Right atrium auricular region (tissue), 2 donors: ENCODE measurements at regions not wholly inside any gene's neighbourhood (a gene's known extent, or its start where the extent isn't known, plus 50 kb on each side); places are given as distances from the start of the nearest gene placed in this dataset.

ENCODE experiments used
- DNase-seq: peaks from one replicate; pipeline ENCODE4 v3.0.0-alpha.2; 2019; ENCODE audit warnings: low spot score
- H3K27ac ChIP-seq, 2 donors: fragments of 200-600 bp; sonication (generic); 1 replicate in 1 of 2; 2 replicates in 1 of 2; pipeline ENCODE4 v1.5.1; 2016 to 2019
- H3K27me3 ChIP-seq, 2 donors: fragments of 200-600 bp; sonication (generic); one replicate each; pipeline versions ENCODE4 v1.5.1 to v1.6.0; 2017 to 2019
- H3K36me3 ChIP-seq: fragments of 200-600 bp; sonication (generic); one replicate; pipeline ENCODE4 v1.5.1; 2016
- H3K4me1 ChIP-seq, 2 donors: fragments of 200-600 bp; sonication (generic); one replicate each; pipeline versions ENCODE4 v1.5.1 to v1.6.0; 2017 to 2019
- H3K4me3 ChIP-seq, 2 donors: fragments of 200-600 bp; sonication (generic); 1 replicate in 1 of 2; 2 replicates in 1 of 2; pipeline ENCODE4 v1.5.1; 2017 to 2019; ENCODE audit warnings: mild to moderate bottlenecking in 1 of 2, moderate library complexity in 1 of 2
- H3K9me3 ChIP-seq, 2 donors: fragments of 200-600 bp; sonication (generic); one replicate each; pipeline ENCODE4 v1.5.1; 2019
- TF ChIP-seq, protein P1 (sequence below), 2 donors: fragments of 200-600 bp; sonication (generic); IDR thresholded peaks; one replicate each; pipeline ENCODE4 v1.5.1; 2019; ENCODE audit warnings: antibody characterized with exemption in 2 of 2

DNA sequence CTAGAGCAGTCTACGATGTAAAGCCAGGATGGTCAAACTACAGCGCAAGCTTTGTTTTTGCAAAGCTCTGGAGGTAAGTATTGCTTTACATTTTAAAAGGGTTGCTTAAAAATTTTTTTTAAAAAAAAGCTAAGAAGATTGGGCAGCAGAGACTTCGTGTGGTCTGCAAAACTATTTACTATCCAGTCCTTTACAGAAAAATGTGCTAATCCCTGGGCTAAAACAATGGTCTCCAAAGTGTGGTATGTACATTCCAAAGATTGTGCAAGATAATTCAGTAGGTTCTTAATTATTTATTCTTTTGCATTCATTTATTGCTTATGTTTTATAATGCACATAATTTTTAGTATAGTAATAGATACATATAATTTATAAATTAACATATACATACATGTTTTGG lies 113.2 kb downstream of the MFAP3L start:
- Histone ChIP-seq H3K27me3 (no peaks in the 10 kb centered on the region), H3K4me1 (no peaks in the 10 kb centered on the region), H3K36me3 (no peaks in the 10 kb centered on the region), H3K9me3 (no peaks in the 10 kb centered on the region), H3K4me3 (no peak overlapping the region), H3K27ac (no peak overlapping the region)
- no peak for DNase-seq
- TF ChIP-seq, protein P1, sequence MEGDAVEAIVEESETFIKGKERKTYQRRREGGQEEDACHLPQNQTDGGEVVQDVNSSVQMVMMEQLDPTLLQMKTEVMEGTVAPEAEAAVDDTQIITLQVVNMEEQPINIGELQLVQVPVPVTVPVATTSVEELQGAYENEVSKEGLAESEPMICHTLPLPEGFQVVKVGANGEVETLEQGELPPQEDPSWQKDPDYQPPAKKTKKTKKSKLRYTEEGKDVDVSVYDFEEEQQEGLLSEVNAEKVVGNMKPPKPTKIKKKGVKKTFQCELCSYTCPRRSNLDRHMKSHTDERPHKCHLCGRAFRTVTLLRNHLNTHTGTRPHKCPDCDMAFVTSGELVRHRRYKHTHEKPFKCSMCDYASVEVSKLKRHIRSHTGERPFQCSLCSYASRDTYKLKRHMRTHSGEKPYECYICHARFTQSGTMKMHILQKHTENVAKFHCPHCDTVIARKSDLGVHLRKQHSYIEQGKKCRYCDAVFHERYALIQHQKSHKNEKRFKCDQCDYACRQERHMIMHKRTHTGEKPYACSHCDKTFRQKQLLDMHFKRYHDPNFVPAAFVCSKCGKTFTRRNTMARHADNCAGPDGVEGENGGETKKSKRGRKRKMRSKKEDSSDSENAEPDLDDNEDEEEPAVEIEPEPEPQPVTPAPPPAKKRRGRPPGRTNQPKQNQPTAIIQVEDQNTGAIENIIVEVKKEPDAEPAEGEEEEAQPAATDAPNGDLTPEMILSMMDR (IDR thresholded peaks at IDR 0.05): no peak

DNA sequence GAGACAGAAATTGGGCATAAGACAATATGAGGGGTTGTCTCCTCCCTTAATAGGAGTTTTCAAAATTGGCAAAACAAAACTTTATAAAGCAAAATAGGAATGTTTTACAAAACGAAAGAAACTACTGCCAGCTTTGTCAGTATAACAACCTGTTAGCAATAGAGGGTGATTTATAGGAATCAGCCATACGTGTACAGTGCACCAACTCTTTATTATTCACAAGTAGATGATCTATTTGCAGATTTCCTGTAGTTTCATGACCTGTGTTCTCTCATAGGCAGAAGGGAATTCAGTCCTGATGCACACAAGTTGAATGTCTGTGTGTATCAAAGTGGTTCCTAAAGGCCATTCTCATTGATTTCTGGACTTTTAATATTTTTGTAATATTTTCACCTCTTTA lies 116.3 kb downstream of the MFAP3L start:
- H3K9me3 ChIP-seq: no peaks in the 10 kb centered on the region
- H3K27me3 ChIP-seq: no peaks in the 10 kb centered on the region
- H3K27ac ChIP-seq: no peak overlapping the region
- H3K4me1 ChIP-seq: no peaks in the 10 kb centered on the region
- no peak overlapping the region for H3K4me3 ChIP-seq
- no peaks in the 10 kb centered on the region for H3K36me3 ChIP-seq
- DNase-seq: no peak
- TF ChIP-seq, protein P1 (IDR thresholded peaks at IDR 0.05): no peak

DNA sequence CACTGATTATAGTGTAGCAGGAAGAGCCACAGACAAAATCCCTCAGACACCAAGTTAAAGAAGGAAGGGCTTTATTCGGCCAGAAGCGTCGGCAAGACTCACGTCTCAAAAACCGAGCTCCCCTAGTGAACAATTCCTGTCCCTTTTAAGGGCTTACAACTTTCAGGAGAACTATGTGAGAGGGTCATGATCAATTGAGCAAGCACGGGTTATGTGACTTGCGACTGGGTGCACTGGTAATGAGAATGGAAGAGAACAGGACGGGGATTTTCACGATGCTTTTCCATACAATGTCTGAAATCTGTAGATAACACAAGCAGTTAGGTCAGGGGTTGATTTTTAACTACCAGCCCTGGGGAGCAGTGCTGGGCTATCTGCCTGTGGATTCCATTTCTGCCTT lies 116.7 kb downstream of the MFAP3L start:
- no peak overlapping the region for H3K4me3 ChIP-seq
- no peaks in the 10 kb centered on the region for H3K4me1 ChIP-seq
- no peak for DNase-seq
- TF ChIP-seq, protein P1 (IDR thresholded peaks at IDR 0.05): no peak
- no peaks in the 10 kb centered on the region for H3K9me3 ChIP-seq
- no peaks in the 10 kb centered on the region for H3K36me3 ChIP-seq
- H3K27ac ChIP-seq: no peak overlapping the region
- H3K27me3 ChIP-seq: no peaks in the 10 kb centered on the region

DNA sequence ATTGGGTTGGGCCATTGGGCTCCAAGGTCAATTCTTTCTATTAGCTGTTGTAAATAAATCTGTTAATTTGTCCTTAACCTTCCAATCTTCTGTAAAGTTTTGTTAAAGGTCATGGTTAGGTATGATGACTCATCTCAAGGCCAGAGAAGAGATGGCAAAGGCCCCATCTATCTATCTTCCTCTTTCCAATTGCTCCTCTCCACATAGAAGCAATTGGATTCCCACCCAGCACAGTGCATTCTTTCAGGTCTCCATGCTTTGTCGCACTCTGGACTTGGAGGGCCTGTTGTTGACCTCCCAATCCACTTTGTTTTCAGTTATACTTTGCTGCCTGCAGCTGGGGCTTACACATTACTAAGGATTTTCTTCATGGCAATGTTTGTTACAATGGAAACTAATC lies 118.5 kb downstream of the MFAP3L start:
- DNase-seq: no peak
- Histone ChIP-seq H3K27ac (no peak overlapping the region), H3K4me3 (no peak overlapping the region), H3K36me3 (no peaks in the 10 kb centered on the region), H3K27me3 (no peaks in the 10 kb centered on the region), H3K9me3 (no peaks in the 10 kb centered on the region), H3K4me1 (no peaks in the 10 kb centered on the region)
- TF ChIP-seq, protein P1 (IDR thresholded peaks at IDR 0.05): no peak

DNA sequence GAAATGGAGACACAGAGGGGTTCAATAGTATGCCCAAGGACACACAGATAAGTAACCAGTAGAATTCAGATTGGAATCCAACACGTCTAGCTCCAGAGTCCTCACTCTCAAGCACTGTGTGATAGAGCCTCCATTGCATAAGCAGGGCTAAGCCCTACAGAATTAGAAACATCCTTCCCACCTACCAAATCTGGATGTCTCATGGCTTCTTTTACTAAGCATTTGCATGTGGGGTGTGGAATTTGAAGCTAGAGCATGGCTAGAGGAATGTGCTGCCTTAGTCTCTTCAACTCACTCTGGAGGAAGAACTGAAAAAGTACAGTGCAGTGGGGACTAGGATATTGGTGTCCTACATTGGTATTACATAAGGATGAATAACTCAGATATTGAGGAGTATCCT lies 119.4 kb downstream of the MFAP3L start:
- no peaks in the 10 kb centered on the region for H3K4me1 ChIP-seq
- H3K27me3 ChIP-seq: no peaks in the 10 kb centered on the region
- no peak overlapping the region for H3K4me3 ChIP-seq
- no peak overlapping the region for H3K27ac ChIP-seq
- TF ChIP-seq, protein P1 (IDR thresholded peaks at IDR 0.05): no peak
- no peaks in the 10 kb centered on the region for H3K36me3 ChIP-seq
- DNase-seq: no peak
- no peaks in the 10 kb centered on the region for H3K9me3 ChIP-seq

DNA sequence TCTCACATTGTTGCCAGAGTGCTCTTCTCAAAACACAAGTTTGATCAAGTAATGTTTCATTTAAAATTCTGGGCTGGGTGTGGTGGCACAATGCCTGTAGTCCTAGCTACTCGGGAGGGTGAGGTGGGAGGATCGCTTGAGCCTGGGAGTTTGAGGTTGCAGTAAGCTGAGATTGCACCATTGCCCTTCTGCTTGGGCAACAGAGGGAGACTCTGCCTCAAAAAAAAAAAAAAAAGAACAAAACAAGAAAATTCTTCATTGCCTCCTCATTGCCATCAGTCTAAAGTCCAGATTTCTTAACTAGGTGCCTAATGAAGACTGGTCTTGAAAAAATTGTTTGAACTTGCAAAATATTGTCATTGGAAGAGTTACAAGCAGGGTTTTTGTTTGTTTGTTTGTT lies 120.1 kb downstream of the MFAP3L start:
- H3K36me3 ChIP-seq: no peaks in the 10 kb centered on the region
- TF ChIP-seq, protein P1 (IDR thresholded peaks at IDR 0.05): no peak

More for the DNA sequence above, 120.1 kb downstream of the MFAP3L start:
- H3K4me1 ChIP-seq: no peaks in the 10 kb centered on the region
- H3K27ac ChIP-seq: no peak overlapping the region
- H3K9me3 ChIP-seq: no peaks in the 10 kb centered on the region
- no peak overlapping the region for H3K4me3 ChIP-seq
- no peak for DNase-seq
- no peaks in the 10 kb centered on the region for H3K27me3 ChIP-seq
